Natural killer cell (primary cell): ENCODE measurements at regions not wholly inside any gene's neighbourhood (a gene's known extent, or its start where the extent isn't known, plus 50 kb on each side); places are given as distances from the start of the nearest gene placed in this dataset.

Experiments used
- ATAC-seq, 3 donors: fragments of 150-1000 bp in 2 of 3; fragments of 200-7000 bp in 1 of 3; cut with Tn5 transposase; 1 replicate in 1 of 3; 2 replicates in 2 of 3; pipeline ENCODE4 v1.10.0; 2021; ENCODE audit warnings: mild to moderate bottlenecking in 2 of 3, moderate library complexity in 2 of 3
- DNase-seq, 2 donors: peaks; one replicate each; pipeline versions ENCODE4 v3.0.0 to v3.0.0-alpha.2; 2013 to 2021; ENCODE audit warnings: mixed read lengths in 1 of 2
- H3K27ac ChIP-seq: one replicate; pipeline ENCODE4 v1.5.1; 2013; ENCODE audit warnings: mild to moderate bottlenecking, low read length
- H3K27me3 ChIP-seq: one replicate; pipeline ENCODE4 v1.6.1; 2013; ENCODE audit warnings: low read length; ENCODE audit not compliant: control insufficient read depth, insufficient read depth
- H3K36me3 ChIP-seq: one replicate; pipeline ENCODE4 v1.6.1; 2013; ENCODE audit warnings: low read length; ENCODE audit not compliant: control insufficient read depth, insufficient read depth
- H3K4me1 ChIP-seq: one replicate; pipeline ENCODE4 v1.6.1; 2013; ENCODE audit warnings: low read length; ENCODE audit not compliant: control insufficient read depth, insufficient read depth
- H3K4me3 ChIP-seq: one replicate; pipeline ENCODE4 v1.5.1; 2013; ENCODE audit warnings: low read length
- H3K9me3 ChIP-seq: one replicate; pipeline ENCODE4 v1.6.1; 2013; ENCODE audit warnings: low read length; ENCODE audit not compliant: control insufficient read depth, insufficient read depth
- H3K27ac Mint-ChIP-seq, 2 donors: one replicate each; pipeline ENCODE4 v1.8.0; 2022; ENCODE audit warnings: mild to moderate bottlenecking in 2 of 2, mixed read lengths in 2 of 2, moderate library complexity in 1 of 2
- H3K27me3 Mint-ChIP-seq, 2 donors: one replicate each; pipeline ENCODE4 v1.8.0; 2022; ENCODE audit warnings: low read depth in 2 of 2, mixed read lengths in 2 of 2
- H3K36me3 Mint-ChIP-seq: one replicate; pipeline ENCODE4 v1.8.0; 2022; ENCODE audit warnings: mixed read lengths
- H3K4me1 Mint-ChIP-seq, 2 donors: one replicate each; pipeline ENCODE4 v1.8.0; 2022; ENCODE audit warnings: mixed read lengths in 2 of 2
- H3K4me3 Mint-ChIP-seq: one replicate; pipeline ENCODE4 v1.8.0; 2022; ENCODE audit warnings: mild to moderate bottlenecking, moderate library complexity, mixed read lengths
- H3K9me3 Mint-ChIP-seq, 2 donors: one replicate each; pipeline ENCODE4 v1.8.0; 2022; ENCODE audit warnings: mixed read lengths in 2 of 2
- CTCF ChIP-seq: fragments of 200-600 bp; IDR thresholded peaks from one replicate; pipeline ENCODE4 v1.8.0; 2022; ENCODE audit warnings: antibody characterized with exemption
- WGBS: methylation state at CpG from one replicate; pipeline ENCODE4 v1.1.7; 2013; ENCODE audit warnings: missing lambda C conversion rate; ENCODE audit not compliant: insufficient coverage; 5-methylcytosine and 5-hydroxymethylcytosine counted together
- intact Hi-C: fragments of 100-400 bp; cut with micrococcal nuclease; formaldehyde crosslinking; loops from one replicate; pipeline ENCODE4 v1.14.2; 2022

GRCh38 chr16:17852977-17853702 is 382.4 kb upstream of the XYLT1 start:
- no peak overlapping the region for H3K27ac ChIP-seq
- peaks cover 2% of the 10 kb centered on the region for H3K9me3 ChIP-seq
- DNase-seq = no peak
- WGBS = 56% methylated on average over 6 of the region's 6 CpGs
- H3K4me3 Mint-ChIP-seq = no peak overlapping the region
- peaks cover 2 to 6% of the 10 kb centered on the region in 2 donors for H3K9me3 Mint-ChIP-seq
- H3K27ac Mint-ChIP-seq = no peak overlapping the region
- no peaks in the 10 kb centered on the region for H3K36me3 Mint-ChIP-seq
- H3K36me3 ChIP-seq = no peaks in the 10 kb centered on the region
- no peaks in the 10 kb centered on the region for H3K4me1 ChIP-seq
- ATAC-seq = no peak
- TF ChIP-seq CTCF = no peak
- H3K27me3 ChIP-seq = no peaks in the 10 kb centered on the region
- no peak overlapping the region for H3K4me3 ChIP-seq
- intact Hi-C loops = no loop called here
- no peaks in the 10 kb centered on the region for H3K4me1 Mint-ChIP-seq
- peaks cover 3 to 19% of the 10 kb centered on the region in 2 donors for H3K27me3 Mint-ChIP-seq

DNA sequence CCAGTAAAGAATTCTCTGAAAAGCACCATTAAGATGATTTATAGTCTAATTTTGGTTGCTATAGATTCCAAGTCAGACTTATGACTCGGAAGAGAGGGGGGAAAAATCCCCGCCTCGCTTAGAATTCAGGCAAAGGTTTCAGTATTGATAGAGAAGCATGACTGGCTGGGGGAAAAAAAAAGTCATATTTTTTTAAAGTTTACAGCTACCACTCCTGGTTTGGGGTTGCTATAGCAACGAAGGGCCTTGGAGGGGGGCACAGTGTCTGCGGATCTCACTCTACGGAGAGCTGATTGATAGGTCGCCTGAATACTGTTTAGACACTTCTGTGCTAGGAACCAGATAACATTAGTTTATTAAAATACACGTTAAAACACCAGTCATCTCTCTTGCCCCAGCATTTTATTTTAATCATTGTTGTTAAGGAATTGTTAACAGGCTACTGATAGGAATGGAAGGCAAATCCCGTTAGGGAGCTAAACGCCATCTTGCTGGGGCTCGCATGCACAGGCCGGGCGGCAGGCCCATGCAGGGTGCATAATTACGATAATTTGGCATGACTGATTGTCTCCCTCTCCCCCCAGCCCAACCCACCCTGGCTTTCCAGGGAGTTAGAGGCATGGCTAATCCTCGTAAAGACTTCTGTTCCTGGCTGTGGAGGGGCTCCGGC is 380.0 kb upstream of the XYLT1 start:
- no peaks in the 10 kb centered on the region for H3K27me3 ChIP-seq
- peaks cover 0 to 7% of the 10 kb centered on the region in 2 donors for H3K27me3 Mint-ChIP-seq
- H3K4me1 Mint-ChIP-seq = no peaks in the 10 kb centered on the region
- no peaks in the 10 kb centered on the region for H3K36me3 Mint-ChIP-seq
- intact Hi-C loops = no loop called here
- H3K36me3 ChIP-seq = no peaks in the 10 kb centered on the region
- no peak for TF ChIP-seq CTCF
- no peak overlapping the region for H3K4me3 ChIP-seq
- H3K4me1 ChIP-seq = no peaks in the 10 kb centered on the region
- H3K27ac Mint-ChIP-seq = no peak overlapping the region
- no peak for DNase-seq
- 83% methylated on average over 15 of the region's 16 CpGs for WGBS
- H3K9me3 ChIP-seq = peaks cover 2% of the 10 kb centered on the region
- H3K9me3 Mint-ChIP-seq = peaks cover 2% of the 10 kb centered on the region in 2 donors
- no peak for ATAC-seq
- H3K27ac ChIP-seq = no peak overlapping the region
- H3K4me3 Mint-ChIP-seq = no peak overlapping the region

DNA sequence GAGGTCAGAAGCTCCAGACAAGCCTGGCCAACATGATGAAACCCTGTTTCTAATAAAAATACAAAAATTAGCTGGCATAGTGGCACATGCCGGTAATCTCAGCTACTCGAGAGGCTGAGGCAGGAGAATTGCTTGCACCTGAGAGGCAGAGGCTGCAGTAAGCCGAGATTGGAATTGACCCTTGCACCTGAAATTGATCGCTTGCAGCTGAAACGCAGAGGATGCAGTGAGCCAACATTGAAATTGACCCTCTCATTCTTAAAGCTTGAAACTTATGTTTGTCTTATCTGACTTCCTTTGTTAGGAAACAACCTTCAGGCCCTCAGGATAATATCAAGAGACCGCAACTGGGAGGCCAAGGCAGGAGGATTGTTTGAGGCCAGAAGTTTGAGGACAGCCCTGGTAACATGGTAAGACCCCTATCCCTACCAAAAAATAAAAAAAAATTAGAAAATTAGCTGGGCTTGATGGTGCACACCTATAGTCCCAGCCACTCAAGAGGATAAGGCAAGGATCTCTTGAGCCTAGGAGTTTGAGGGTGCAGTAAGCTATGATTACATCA is 376.6 kb upstream of the XYLT1 start:
- Histone ChIP-seq H3K9me3 (no peaks in the 10 kb centered on the region), H3K4me1 (no peaks in the 10 kb centered on the region), H3K27me3 (no peaks in the 10 kb centered on the region), H3K27ac (no peak overlapping the region), H3K4me3 (no peak overlapping the region), H3K36me3 (no peaks in the 10 kb centered on the region)
- no peak overlapping the region for H3K27ac Mint-ChIP-seq
- DNase-seq = no peak
- intact Hi-C loops = no loop called here
- H3K36me3 Mint-ChIP-seq = no peaks in the 10 kb centered on the region
- no peak overlapping the region for H3K4me3 Mint-ChIP-seq
- H3K4me1 Mint-ChIP-seq = no peaks in the 10 kb centered on the region
- H3K9me3 Mint-ChIP-seq = no peaks in the 10 kb centered on the region
- H3K27me3 Mint-ChIP-seq = peaks cover 0 to 7% of the 10 kb centered on the region in 2 donors
- no peak for TF ChIP-seq CTCF
- 87% methylated on average over 6 of the region's 6 CpGs for WGBS
- ATAC-seq = no peak
